GM12878 (cell line): ENCODE measurements at regions not wholly inside any gene's neighbourhood (a gene's known extent, or its start where the extent isn't known, plus 50 kb on each side); places are given as distances from the start of the nearest gene placed in this dataset.

ENCODE experiments used
- ATF2 ChIP-seq: IDR thresholded peaks from 2 replicates; pipeline ENCODE4 v1.6.1; 2012; ENCODE audit warnings: low read length, inconsistent platforms
- ATF3 ChIP-seq: IDR thresholded peaks from 2 replicates; pipeline ENCODE4 v1.6.1; 2011; ENCODE audit warnings: low read depth, mild to moderate bottlenecking, low read length, moderate library complexity, borderline replicate concordance; ENCODE audit errors: extremely low read depth
- CBX3 ChIP-seq: fragments of 200-600 bp; sonication (generic); IDR thresholded peaks from 2 replicates; pipeline ENCODE4 v1.6.1; 2016; ENCODE audit warnings: low read depth, borderline replicate concordance
- CHD1 ChIP-seq: IDR thresholded peaks from 2 replicates; pipeline ENCODE4 v1.6.1; 2012; ENCODE audit warnings: low read depth, low read length, improper control_type of control experiment
- HDAC6 ChIP-seq: fragments of 200-600 bp; sonication (generic); IDR thresholded peaks from one replicate; pipeline ENCODE4 v1.8.0; 2017; ENCODE audit warnings: antibody characterized with exemption; ENCODE audit not compliant: unreplicated experiment
- IRF5 ChIP-seq: fragments of 450-650 bp; IDR thresholded peaks from 2 replicates; pipeline ENCODE4 v1.6.1; 2017; ENCODE audit warnings: borderline replicate concordance
- KDM1A ChIP-seq: fragments of 200-600 bp; sonication (generic); IDR thresholded peaks from 2 replicates; pipeline ENCODE4 v1.6.1; 2016; ENCODE audit warnings: borderline replicate concordance
- KLF5 ChIP-seq: fragments of 450-650 bp; IDR thresholded peaks from 2 replicates; pipeline ENCODE4 v1.6.1; 2014; ENCODE audit warnings: mild to moderate bottlenecking; ENCODE audit not compliant: partially characterized antibody
- NKRF ChIP-seq: fragments of 450-650 bp; conservative IDR thresholded peaks from 2 replicates; pipeline ENCODE4 v1.6.1; 2017; ENCODE audit warnings: mild to moderate bottlenecking, moderate library complexity
- NR2C1 ChIP-seq: fragments of 450-650 bp; IDR thresholded peaks from 2 replicates; pipeline ENCODE4 v1.6.1; 2017; ENCODE audit warnings: antibody characterized with exemption, mild to moderate bottlenecking, moderate library complexity
- POLR2AphosphoS2 ChIP-seq: IDR thresholded peaks from 2 replicates; pipeline ENCODE4 v1.6.1; 2011; ENCODE audit warnings: low read depth, mild to moderate bottlenecking, low read length, improper control_type of control experiment, moderate library complexity
- RAD21 ChIP-seq: IDR thresholded peaks from 2 replicates; pipeline ENCODE4 v1.6.1; 2011; ENCODE audit warnings: mild to moderate bottlenecking, low read depth, low read length, moderate library complexity; ENCODE audit not compliant: insufficient read depth
- SMARCA5 ChIP-seq: fragments of 450-650 bp; IDR thresholded peaks from 2 replicates; pipeline ENCODE4 v1.6.1; 2017; ENCODE audit warnings: mild to moderate bottlenecking
- SMC3 ChIP-seq: IDR thresholded peaks from 2 replicates; pipeline ENCODE4 v1.6.1; 2011; ENCODE audit warnings: low read length, improper control_type of control experiment, borderline replicate concordance
- SUPT20H ChIP-seq: IDR thresholded peaks from 2 replicates; pipeline ENCODE4 v1.6.1; 2011; ENCODE audit warnings: low read depth, mild to moderate bottlenecking, low read length, moderate library complexity, borderline replicate concordance; ENCODE audit not compliant: control insufficient read depth
- TCF12 ChIP-seq: IDR thresholded peaks from 2 replicates; pipeline ENCODE4 v1.6.1; 2011; ENCODE audit warnings: low read depth, mild to moderate bottlenecking, low read length
- ZBTB40 ChIP-seq: fragments of 450-650 bp; IDR thresholded peaks from 2 replicates; pipeline ENCODE4 v1.6.1; 2016; ENCODE audit warnings: mild to moderate bottlenecking, moderate library complexity, borderline replicate concordance

GRCh38 chr3:72177075-72178050 lies 392.4 kb upstream of the PROK2 start (continued):
- TF ChIP-seq IRF5 = peak; percentile 71
- TF ChIP-seq SUPT20H = no peak
- TF ChIP-seq KLF5 = no peak
- TF ChIP-seq SMARCA5 = no peak
- no peak for TF ChIP-seq POLR2AphosphoS2
- no peak for TF ChIP-seq CBX3
- no peak for TF ChIP-seq ATF3
- no peak for TF ChIP-seq CHD1
- TF ChIP-seq NR2C1 = no peak
- no peak for TF ChIP-seq RAD21
- TF ChIP-seq SMC3 = no peak
- TF ChIP-seq HDAC6 = no peak
- TF ChIP-seq TCF12 = peak; percentile 68; the same call in 1 of the 2 replicates
- TF ChIP-seq NKRF = no peak
- TF ChIP-seq ATF2 = no peak; the same call in 1 of the 2 replicates
- no peak for TF ChIP-seq ZBTB40
- TF ChIP-seq KDM1A = no peak
